Panc1 (cell line): ENCODE measurements at regions not wholly inside any gene's neighbourhood (a gene's known extent, or its start where the extent isn't known, plus 50 kb on each side); places are given as distances from the start of the nearest gene placed in this dataset.

Experiments
- ATAC-seq: fragments of 200-7000 bp; cut with Tn5 transposase; 2 replicates; pipeline ENCODE4 v1.9.1; 2020; ENCODE audit warnings: mild to moderate bottlenecking, moderate library complexity
- BruUV-seq: library from RNA; stranded (reverse); fragments of 400-500 nt; replicated peaks from 2 replicates; lab custom pipeline; 2021; lab: Mats Ljungman, UMichigan
- CTCF ChIA-PET: fragments of 300-600 bp; sonication (Branson Sonifier 250); formaldehyde crosslinking; loops from one replicate; lab custom pipeline; 2022; ENCODE audit warnings: antibody characterized with exemption; lab: Charles Lee
- POLR2A ChIA-PET: fragments of 300-600 bp; sonication (Branson Sonifier 250); formaldehyde crosslinking; loops from one replicate; lab custom pipeline; 2022; ENCODE audit warnings: antibody characterized with exemption; lab: Charles Lee
- DNase-seq: peaks from one replicate; pipeline ENCODE4 v3.0.0-alpha.2; 2010; ENCODE audit warnings: low read depth, low spot score
- H3K27ac ChIP-seq: 2 replicates; pipeline ENCODE4 v1.5.1; 2011; ENCODE audit warnings: mild to moderate bottlenecking, low read length, inconsistent platforms
- H3K27me3 ChIP-seq: fragments of 200-500 bp; sonication (Bioruptor generic); 2 replicates; pipeline ENCODE4 v1.6.0; 2014; ENCODE audit warnings: low read length, inconsistent platforms; ENCODE audit not compliant: control insufficient read depth, insufficient read depth
- H3K36me3 ChIP-seq: fragments of 200-500 bp; sonication (Bioruptor generic); 2 replicates; pipeline ENCODE4 v1.5.1; 2014; ENCODE audit warnings: inconsistent platforms, mild to moderate bottlenecking, low read length, moderate library complexity; ENCODE audit not compliant: control insufficient read depth, insufficient read depth
- H3K4me1 ChIP-seq: 2 replicates; pipeline ENCODE4 v1.5.1; 2011; ENCODE audit warnings: inconsistent platforms, mild to moderate bottlenecking, low read length, moderate library complexity; ENCODE audit not compliant: control insufficient read depth, insufficient read depth
- H3K4me3 ChIP-seq, 2 experiments: 2 replicates each; pipeline ENCODE4 v1.5.1; 2011 to 2012; ENCODE audit warnings: low read depth in 2 of 2, low read length in 2 of 2, mild to moderate bottlenecking in 2 of 2, inconsistent platforms in 1 of 2, moderate library complexity in 1 of 2
- H3K9me3 ChIP-seq: fragments of 200-500 bp; sonication (Bioruptor generic); 2 replicates; pipeline ENCODE4 v1.5.1; 2014; ENCODE audit warnings: low read depth, mild to moderate bottlenecking, inconsistent platforms, low read length, moderate library complexity; ENCODE audit not compliant: control insufficient read depth, insufficient read depth
- POLR2AphosphoS5 ChIP-seq: IDR thresholded peaks from 2 replicates; pipeline ENCODE4 v1.6.1; 2012; ENCODE audit warnings: mild to moderate bottlenecking, low read depth, low read length, moderate library complexity
- SIN3A ChIP-seq: IDR thresholded peaks from 2 replicates; pipeline ENCODE4 v1.6.1; 2012; ENCODE audit warnings: low read depth, mild to moderate bottlenecking, low read length, moderate library complexity, borderline replicate concordance; ENCODE audit not compliant: insufficient read depth
- TCF7L2 ChIP-seq: IDR thresholded peaks from 2 replicates; pipeline ENCODE4 v1.6.1; 2011; ENCODE audit warnings: mild to moderate bottlenecking, low read depth, low read length, inconsistent platforms
- in situ Hi-C: cut with HindIII; loops from 2 replicates; pipeline ENCODE4 v1.10.0; 2016; ENCODE audit warnings: low sequenced_read_pairs, low pct_unique_long_range_greater_than_20kb
- intact Hi-C: fragments of 100-400 bp; cut with micrococcal nuclease; formaldehyde crosslinking; loops from one replicate; pipeline ENCODE4 v1.10.0; 2022; ENCODE audit not compliant: unreplicated experiment
- TF ChIP-seq, protein P1 (sequence below): fragments of 450-650 bp; IDR thresholded peaks from 2 replicates; pipeline ENCODE4 v1.5.1; 2017; ENCODE audit warnings: mild to moderate bottlenecking
- TF ChIP-seq, protein P2 (sequence below), 2 experiments: IDR thresholded peaks; 2 replicates each; pipeline ENCODE4 v1.6.1; 2011 to 2012; ENCODE audit warnings: low read depth in 2 of 2, control low read depth in 1 of 2, low read length in 1 of 2, mild to moderate bottlenecking in 1 of 2, moderate library complexity in 1 of 2; ENCODE audit not compliant: insufficient read depth in 1 of 2

DNA sequence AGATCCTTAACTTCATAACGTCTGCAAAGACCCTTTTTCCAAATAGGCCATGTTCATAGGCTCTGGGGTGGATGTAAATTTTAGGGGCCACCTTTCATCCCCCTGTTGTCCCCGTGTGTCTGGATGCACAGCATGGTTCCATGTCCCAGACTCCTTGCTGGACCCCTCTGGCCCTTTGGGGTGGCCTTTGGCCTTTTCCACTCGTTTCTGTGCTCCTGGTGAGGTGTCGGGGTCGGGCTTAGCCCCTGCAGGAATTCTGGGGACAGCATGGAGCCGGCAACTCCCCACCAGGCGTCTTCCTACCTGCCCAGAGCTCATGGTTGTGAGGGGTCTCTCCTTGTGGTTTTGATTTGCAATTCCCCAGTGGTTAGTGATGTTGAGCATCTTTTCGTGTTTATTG lies 183.5 kb downstream of the SEC14L1 start:
- H3K4me3 ChIP-seq = peak overlapping the region; percentile 70 to 92
- ChIA-PET POLR2A (no interaction called here), CTCF (no interaction called here)
- intact Hi-C loops = no loop called here
- H3K4me1 ChIP-seq = peaks cover 75% of the 10 kb centered on the region
- H3K27me3 ChIP-seq = no peaks in the 10 kb centered on the region
- peak overlapping the region; percentile 99 for H3K27ac ChIP-seq
- H3K36me3 ChIP-seq = no peaks in the 10 kb centered on the region
- no peak for DNase-seq
- no peak for ATAC-seq
- H3K9me3 ChIP-seq = no peaks in the 10 kb centered on the region
- in situ Hi-C loops = no loop called here
- BruUV-seq = no TSS peak
- no peak for TF ChIP-seq SIN3A
- TF ChIP-seq, protein P1, sequence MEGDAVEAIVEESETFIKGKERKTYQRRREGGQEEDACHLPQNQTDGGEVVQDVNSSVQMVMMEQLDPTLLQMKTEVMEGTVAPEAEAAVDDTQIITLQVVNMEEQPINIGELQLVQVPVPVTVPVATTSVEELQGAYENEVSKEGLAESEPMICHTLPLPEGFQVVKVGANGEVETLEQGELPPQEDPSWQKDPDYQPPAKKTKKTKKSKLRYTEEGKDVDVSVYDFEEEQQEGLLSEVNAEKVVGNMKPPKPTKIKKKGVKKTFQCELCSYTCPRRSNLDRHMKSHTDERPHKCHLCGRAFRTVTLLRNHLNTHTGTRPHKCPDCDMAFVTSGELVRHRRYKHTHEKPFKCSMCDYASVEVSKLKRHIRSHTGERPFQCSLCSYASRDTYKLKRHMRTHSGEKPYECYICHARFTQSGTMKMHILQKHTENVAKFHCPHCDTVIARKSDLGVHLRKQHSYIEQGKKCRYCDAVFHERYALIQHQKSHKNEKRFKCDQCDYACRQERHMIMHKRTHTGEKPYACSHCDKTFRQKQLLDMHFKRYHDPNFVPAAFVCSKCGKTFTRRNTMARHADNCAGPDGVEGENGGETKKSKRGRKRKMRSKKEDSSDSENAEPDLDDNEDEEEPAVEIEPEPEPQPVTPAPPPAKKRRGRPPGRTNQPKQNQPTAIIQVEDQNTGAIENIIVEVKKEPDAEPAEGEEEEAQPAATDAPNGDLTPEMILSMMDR = no peak
- TF ChIP-seq TCF7L2 = no peak
- no peak for TF ChIP-seq POLR2AphosphoS5
- TF ChIP-seq, protein P2, sequence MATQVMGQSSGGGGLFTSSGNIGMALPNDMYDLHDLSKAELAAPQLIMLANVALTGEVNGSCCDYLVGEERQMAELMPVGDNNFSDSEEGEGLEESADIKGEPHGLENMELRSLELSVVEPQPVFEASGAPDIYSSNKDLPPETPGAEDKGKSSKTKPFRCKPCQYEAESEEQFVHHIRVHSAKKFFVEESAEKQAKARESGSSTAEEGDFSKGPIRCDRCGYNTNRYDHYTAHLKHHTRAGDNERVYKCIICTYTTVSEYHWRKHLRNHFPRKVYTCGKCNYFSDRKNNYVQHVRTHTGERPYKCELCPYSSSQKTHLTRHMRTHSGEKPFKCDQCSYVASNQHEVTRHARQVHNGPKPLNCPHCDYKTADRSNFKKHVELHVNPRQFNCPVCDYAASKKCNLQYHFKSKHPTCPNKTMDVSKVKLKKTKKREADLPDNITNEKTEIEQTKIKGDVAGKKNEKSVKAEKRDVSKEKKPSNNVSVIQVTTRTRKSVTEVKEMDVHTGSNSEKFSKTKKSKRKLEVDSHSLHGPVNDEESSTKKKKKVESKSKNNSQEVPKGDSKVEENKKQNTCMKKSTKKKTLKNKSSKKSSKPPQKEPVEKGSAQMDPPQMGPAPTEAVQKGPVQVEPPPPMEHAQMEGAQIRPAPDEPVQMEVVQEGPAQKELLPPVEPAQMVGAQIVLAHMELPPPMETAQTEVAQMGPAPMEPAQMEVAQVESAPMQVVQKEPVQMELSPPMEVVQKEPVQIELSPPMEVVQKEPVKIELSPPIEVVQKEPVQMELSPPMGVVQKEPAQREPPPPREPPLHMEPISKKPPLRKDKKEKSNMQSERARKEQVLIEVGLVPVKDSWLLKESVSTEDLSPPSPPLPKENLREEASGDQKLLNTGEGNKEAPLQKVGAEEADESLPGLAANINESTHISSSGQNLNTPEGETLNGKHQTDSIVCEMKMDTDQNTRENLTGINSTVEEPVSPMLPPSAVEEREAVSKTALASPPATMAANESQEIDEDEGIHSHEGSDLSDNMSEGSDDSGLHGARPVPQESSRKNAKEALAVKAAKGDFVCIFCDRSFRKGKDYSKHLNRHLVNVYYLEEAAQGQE (IDR thresholded peaks at IDR 0.05; ENCODE audit: insufficient read depth in 1 of 2, low read depth in 2 of 2, low read length in 1 of 2) = no peak

DNA sequence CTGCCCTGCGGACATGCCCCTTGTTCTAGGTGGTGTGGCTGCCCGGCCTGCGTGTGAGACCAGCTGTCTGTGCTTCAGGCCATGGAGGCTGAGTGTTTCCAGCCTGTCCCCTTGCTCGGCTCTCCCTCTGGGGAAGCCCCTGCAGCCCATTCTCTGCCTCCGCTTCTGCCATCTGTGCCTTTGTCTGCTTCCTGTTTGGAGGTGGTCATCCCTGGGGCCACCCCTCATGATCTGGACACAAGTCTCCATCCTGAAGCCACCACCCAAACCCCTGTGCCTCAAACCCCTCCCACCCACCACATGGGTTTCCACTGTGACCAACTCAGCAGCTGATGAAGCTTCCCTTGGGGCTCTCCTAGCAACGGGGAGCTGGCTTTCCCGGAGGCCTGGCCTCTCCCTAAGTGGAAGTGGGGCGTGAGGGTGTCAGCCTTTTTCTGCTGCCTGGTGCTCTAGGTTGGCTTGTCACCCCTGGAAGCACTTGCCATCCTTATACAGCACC lies 184.9 kb downstream of the SEC14L1 start:
- ChIA-PET POLR2A (interaction anchor here (0.6 kb wide), 1 partner anchor 1968 kb away, joined by 3 read pairs; no protein-coding TSS in a partner anchor), CTCF (interaction anchor here (0.9 kb wide), 1 partner anchor 70 kb away, joined by 3 read pairs; no protein-coding TSS in a partner anchor)
- H3K4me1 ChIP-seq = peaks cover 86% of the 10 kb centered on the region
- no TSS peak for BruUV-seq
- H3K36me3 ChIP-seq = no peaks in the 10 kb centered on the region
- peak overlapping the region; percentile 99 for H3K27ac ChIP-seq
- TF ChIP-seq, protein P2 (IDR thresholded peaks at IDR 0.05; ENCODE audit: insufficient read depth in 1 of 2, low read depth in 2 of 2, low read length in 1 of 2) = no peak
- TF ChIP-seq TCF7L2 = no peak
- 0 out of 2 replicates have a peak, but pooled peaks have one; percentile 3 for TF ChIP-seq SIN3A
- DNase-seq (no peak), ATAC-seq (no peak)
- in situ Hi-C loops = loop anchor here (5.0 kb wide), 1 partner anchor 97 kb away; no protein-coding TSS in a partner anchor
- intact Hi-C loops = no loop called here
- H3K9me3 ChIP-seq = no peaks in the 10 kb centered on the region
- H3K27me3 ChIP-seq = no peaks in the 10 kb centered on the region
- peak overlapping the region in 1 of 2 experiments; percentile 14; a peak in 2 of 4 replicates for H3K4me3 ChIP-seq
